ENCODE measurements at regions not wholly inside any gene's neighbourhood (a gene's known extent, or its start where the extent isn't known, plus 50 kb on each side); places are given as distances from the start of the nearest gene placed in this dataset.

DNA sequence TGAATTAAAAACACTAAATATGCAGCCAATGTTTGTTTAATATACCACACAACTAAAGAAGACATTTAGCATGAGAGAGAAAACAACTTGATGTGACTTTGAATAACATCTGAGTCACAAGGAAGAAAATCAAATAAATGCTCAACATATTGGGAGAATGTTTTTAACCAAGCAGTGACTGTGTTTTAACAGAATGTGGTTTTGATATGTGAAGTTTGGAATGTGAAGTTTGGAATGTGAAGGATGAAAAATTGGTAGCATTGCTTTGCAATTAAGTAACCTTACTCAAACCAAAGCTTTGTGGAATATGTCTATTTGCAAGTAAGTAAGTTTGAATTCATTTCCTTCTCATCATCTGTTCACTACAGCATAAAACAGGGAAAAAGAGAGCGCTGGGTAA lies 128.2 kb upstream of the DNAJC10 start:
- Histone ChIP-seq H3K36me3 (ENCODE audit: control insufficient read depth, insufficient read depth, low read length) (no peaks in the 10 kb centered on the region), H3K27me3 (ENCODE audit: control insufficient read depth, insufficient read depth, low read length) (no peaks in the 10 kb centered on the region), H3K4me3 (ENCODE audit: low read depth, low read length) (no peak overlapping the region)
- DNase-seq (ENCODE audit: low read depth): peak; percentile 55
- TF ChIP-seq, protein P1, sequence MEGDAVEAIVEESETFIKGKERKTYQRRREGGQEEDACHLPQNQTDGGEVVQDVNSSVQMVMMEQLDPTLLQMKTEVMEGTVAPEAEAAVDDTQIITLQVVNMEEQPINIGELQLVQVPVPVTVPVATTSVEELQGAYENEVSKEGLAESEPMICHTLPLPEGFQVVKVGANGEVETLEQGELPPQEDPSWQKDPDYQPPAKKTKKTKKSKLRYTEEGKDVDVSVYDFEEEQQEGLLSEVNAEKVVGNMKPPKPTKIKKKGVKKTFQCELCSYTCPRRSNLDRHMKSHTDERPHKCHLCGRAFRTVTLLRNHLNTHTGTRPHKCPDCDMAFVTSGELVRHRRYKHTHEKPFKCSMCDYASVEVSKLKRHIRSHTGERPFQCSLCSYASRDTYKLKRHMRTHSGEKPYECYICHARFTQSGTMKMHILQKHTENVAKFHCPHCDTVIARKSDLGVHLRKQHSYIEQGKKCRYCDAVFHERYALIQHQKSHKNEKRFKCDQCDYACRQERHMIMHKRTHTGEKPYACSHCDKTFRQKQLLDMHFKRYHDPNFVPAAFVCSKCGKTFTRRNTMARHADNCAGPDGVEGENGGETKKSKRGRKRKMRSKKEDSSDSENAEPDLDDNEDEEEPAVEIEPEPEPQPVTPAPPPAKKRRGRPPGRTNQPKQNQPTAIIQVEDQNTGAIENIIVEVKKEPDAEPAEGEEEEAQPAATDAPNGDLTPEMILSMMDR (IDR thresholded peaks at IDR 0.05; ENCODE audit: insufficient read depth, low read length, poor library complexity, severe bottlenecking): no peak

DNA sequence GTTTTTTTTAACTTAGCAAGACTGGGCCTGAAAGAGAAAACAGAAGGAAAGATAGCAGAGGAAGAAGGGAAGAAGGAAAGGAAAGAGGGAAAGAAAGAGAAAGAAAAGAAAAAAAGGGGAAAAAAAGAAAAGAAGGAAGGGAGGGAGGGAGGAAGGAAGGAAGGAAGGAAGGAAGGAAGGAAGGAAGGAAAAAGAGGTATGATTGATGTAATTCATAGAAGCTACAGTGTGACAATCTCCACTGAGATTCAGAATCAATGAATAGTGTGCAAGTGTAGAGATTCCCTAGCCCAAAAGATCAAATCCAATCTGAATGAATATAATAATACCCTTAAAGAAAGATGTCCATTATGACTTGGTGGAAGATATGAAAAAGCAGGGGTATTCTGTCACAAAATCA lies 126.9 kb upstream of the DNAJC10 start:
- no peaks in the 10 kb centered on the region for H3K27me3 ChIP-seq (ENCODE audit: control insufficient read depth, insufficient read depth, low read length)
- no peak for DNase-seq (ENCODE audit: low read depth)
- no peak overlapping the region for H3K4me3 ChIP-seq (ENCODE audit: low read depth, low read length)
- H3K36me3 ChIP-seq (ENCODE audit: control insufficient read depth, insufficient read depth, low read length): no peaks in the 10 kb centered on the region
- TF ChIP-seq, protein P1 (IDR thresholded peaks at IDR 0.05; ENCODE audit: insufficient read depth, low read length, poor library complexity, severe bottlenecking): no peak

DNA sequence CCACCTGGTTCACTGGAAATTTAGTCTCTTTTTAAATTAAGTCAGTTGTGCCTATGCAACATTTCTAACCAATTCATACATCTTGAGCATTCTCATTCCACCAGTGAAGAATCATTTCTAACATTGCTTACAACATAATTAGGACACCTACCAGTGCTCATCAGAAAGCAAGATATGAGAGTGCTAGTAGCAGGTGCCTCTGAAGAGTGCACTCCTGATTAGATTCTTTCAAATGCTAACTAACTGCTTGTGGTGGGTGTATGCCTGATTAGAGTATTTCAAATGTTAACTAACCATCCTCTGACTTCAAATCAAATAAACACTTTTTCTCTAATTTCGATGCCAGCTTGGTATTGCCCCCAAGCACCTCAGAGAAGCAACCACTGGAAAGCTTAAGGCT lies 124.3 kb upstream of the DNAJC10 start:
- TF ChIP-seq, protein P1 (IDR thresholded peaks at IDR 0.05; ENCODE audit: insufficient read depth, low read length, poor library complexity, severe bottlenecking): no peak
- no peak for DNase-seq (ENCODE audit: low read depth)
- Histone ChIP-seq H3K4me3 (ENCODE audit: low read depth, low read length) (no peak overlapping the region), H3K27me3 (ENCODE audit: control insufficient read depth, insufficient read depth, low read length) (no peaks in the 10 kb centered on the region), H3K36me3 (ENCODE audit: control insufficient read depth, insufficient read depth, low read length) (no peaks in the 10 kb centered on the region)

DNA sequence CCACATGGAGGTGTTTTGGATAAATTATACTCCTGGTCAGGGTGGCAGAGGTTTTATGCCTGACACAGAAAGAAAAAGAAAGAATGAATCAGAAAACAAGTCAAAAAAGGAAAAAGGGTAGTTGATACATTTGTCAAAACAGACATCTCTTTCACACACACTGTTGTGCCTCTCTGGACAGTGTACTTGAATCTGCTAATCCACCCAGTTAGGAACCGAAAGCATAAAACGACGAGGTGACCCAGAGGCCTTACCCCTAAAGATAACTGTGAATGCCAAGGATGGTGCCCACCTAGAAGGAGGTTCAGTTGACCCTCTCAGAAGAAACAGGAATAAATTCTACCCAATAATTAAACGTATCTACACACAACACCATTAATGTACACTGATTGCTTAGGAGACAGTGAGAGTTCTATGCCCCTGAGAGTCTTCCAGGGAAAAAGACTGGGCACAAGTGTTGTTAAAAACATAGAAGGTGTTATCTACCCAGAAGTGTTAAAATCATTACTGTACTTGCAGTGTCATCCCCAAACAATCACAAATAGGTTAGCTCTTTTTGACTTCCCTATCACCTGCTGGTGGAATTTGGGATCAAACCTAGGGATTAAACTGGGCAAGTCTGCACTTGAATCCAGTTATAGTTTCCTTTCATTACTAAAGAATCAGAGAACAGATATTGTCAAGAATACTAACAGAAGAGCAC lies 123.2 kb upstream of the DNAJC10 start:
- Histone ChIP-seq H3K27me3 (ENCODE audit: control insufficient read depth, insufficient read depth, low read length) (no peaks in the 10 kb centered on the region), H3K36me3 (ENCODE audit: control insufficient read depth, insufficient read depth, low read length) (no peaks in the 10 kb centered on the region), H3K4me3 (ENCODE audit: low read depth, low read length) (no peak overlapping the region)
- TF ChIP-seq, protein P1 (IDR thresholded peaks at IDR 0.05; ENCODE audit: insufficient read depth, low read length, poor library complexity, severe bottlenecking): no peak
- DNase-seq (ENCODE audit: low read depth): no peak

DNA sequence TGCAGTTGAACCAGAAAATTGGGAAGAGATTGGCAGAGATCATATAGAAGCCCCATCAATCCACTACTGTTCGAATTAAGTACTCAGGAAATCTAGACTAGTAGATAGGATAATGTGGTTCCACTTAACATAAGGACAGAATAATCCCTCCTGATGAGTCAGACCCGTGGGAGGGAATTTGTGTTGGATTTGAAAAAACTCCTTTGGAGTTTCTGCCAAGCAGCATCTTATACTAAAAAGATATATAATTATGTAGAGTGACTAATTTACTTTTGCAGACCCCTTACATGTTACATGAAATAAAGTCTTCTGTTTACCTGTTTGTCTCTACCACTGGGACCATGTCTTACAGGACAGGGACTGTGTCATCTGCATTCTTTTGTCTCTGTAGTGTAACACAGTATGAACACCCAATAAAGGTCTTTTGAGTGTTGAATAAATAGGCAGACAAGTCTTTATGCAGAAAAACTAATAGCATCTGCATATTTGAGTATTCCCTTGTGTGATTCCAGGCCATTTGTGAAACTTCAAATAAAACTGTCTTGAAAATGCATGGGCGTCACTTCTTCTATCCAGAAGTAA lies 122.6 kb upstream of the DNAJC10 start:
- DNase-seq (ENCODE audit: low read depth): peak; percentile 37
- Histone ChIP-seq H3K4me3 (ENCODE audit: low read depth, low read length) (no peak overlapping the region), H3K27me3 (ENCODE audit: control insufficient read depth, insufficient read depth, low read length) (no peaks in the 10 kb centered on the region), H3K36me3 (ENCODE audit: control insufficient read depth, insufficient read depth, low read length) (no peaks in the 10 kb centered on the region)
- TF ChIP-seq, protein P1 (IDR thresholded peaks at IDR 0.05; ENCODE audit: insufficient read depth, low read length, poor library complexity, severe bottlenecking): no peak

DNA sequence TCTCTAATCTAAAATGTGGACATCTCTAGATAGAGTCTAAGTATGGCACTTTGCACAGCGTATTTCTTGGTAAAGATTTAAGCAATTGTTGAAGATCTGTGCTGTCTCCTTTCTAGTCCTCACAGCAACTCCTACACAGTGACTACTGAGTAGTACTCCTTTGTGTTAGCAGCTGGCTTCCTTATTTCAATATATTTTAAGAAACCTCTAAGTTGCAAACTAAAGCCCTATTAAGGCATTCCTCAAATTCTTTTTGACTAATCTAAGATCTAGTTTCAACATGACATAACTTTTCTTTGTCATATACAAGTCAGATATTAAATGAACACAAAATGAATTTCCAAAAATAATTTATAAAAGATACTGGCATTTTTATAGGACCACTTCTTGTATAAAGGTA lies 121.8 kb upstream of the DNAJC10 start:
- no peak for DNase-seq (ENCODE audit: low read depth)
- no peak overlapping the region for H3K4me3 ChIP-seq (ENCODE audit: low read depth, low read length)
- no peaks in the 10 kb centered on the region for H3K36me3 ChIP-seq (ENCODE audit: control insufficient read depth, insufficient read depth, low read length)
- TF ChIP-seq, protein P1 (IDR thresholded peaks at IDR 0.05; ENCODE audit: insufficient read depth, low read length, poor library complexity, severe bottlenecking): no peak
- H3K27me3 ChIP-seq (ENCODE audit: control insufficient read depth, insufficient read depth, low read length): no peaks in the 10 kb centered on the region

Measured in kidney epithelial cell (primary cell).